GM19239 (cell line): ENCODE measurements at regions not wholly inside any gene's neighbourhood (a gene's known extent, or its start where the extent isn't known, plus 50 kb on each side); places are given as distances from the start of the nearest gene placed in this dataset.
"Not testable (repeated sequence)": the region's sequence is repeated elsewhere in the genome, so short reads cannot be mapped to it uniquely, and the experiment has no call there.

Source experiments
- DNase-seq: peaks from one replicate; pipeline ENCODE4 v3.0.0; 2011; ENCODE audit warnings: low spot score; ENCODE audit not compliant: insufficient read length
- FAIRE-seq: peaks from 2 replicates; lab custom pipeline; 2011; peaks lifted over from hg19 to GRCh38; lab: Jason Lieb, UNC

DNA sequence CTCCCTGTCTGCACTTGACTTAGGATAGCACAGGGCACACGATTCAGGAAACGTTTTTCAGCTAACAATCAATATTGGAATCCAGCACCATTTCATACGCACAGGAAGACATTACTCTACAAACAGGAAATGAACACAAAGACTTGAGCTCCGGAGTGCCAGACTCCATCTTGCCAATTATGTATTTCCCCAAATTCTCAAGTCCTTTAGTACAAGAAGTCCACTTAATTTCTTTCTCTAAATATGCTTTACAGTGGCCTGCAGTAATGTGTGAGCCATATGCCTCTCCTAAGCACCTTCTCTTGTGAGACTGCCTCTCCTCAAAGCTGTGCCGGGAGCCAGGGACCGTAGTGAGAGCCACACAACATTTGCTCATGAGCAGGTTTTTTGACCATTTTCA, 168.2 kb downstream of the THBS2 start:
- DNase-seq (no peak), FAIRE-seq (no peak)

DNA sequence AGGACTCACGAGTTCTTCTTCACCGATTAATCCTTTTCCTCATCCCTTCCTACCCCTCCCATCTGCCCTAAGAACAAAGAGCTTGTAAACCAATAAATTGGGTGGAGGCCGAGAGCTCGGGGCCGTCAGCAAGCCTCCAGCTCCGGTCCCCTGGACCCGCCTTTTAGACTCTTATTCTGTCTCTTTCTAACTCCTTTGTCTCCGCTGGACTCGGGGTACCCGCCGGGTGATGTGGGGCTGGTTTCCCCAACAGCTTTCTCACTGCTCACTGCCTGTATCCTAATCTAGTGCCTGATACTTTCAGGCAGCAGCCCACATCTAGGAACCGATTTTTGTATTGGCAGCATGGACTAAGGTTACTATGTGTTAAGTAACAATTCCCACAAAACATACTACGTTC, 169.1 kb downstream of the THBS2 start:
- DNase-seq, FAIRE-seq: not testable (repeated sequence)

DNA sequence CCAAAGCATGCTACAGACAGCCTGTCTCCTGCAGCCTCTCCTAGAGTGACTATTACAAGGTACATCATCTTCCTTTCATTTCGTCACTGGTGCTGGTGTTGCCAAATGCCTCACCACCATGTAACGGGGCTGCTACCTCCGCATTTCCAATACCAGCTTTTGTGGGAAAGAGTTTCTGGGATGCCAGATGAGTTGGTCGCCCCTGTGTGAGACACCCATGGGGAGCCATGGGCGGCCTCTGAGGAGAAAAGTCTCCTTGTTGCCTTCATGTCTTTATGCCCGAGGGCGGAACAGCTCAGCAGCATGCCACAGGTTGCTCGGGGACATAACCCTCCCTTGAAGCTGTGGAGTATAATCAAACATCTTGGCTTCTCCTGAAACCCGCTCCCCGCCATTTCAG, 169.6 kb downstream of the THBS2 start:
- no peak for DNase-seq
- no peak for FAIRE-seq

DNA sequence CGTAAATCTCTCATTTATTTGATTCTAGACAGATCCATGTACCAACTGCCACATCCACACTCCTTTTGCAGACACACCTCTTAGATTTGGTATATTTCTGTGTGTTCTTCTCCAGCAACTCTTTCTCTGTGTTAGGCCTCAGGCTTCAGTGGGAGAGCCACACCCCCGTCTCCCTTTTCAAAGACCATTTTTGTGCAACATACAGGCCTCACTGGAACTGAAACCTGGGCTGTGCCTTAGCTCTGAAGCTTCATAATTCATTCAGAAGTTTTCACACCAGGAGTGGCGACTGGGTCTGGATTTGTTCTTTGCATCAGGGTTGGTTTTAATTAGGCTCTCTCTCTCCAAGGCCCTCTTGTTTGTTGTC, 170.2 kb downstream of the THBS2 start:
- DNase-seq (no peak), FAIRE-seq (no peak)

DNA sequence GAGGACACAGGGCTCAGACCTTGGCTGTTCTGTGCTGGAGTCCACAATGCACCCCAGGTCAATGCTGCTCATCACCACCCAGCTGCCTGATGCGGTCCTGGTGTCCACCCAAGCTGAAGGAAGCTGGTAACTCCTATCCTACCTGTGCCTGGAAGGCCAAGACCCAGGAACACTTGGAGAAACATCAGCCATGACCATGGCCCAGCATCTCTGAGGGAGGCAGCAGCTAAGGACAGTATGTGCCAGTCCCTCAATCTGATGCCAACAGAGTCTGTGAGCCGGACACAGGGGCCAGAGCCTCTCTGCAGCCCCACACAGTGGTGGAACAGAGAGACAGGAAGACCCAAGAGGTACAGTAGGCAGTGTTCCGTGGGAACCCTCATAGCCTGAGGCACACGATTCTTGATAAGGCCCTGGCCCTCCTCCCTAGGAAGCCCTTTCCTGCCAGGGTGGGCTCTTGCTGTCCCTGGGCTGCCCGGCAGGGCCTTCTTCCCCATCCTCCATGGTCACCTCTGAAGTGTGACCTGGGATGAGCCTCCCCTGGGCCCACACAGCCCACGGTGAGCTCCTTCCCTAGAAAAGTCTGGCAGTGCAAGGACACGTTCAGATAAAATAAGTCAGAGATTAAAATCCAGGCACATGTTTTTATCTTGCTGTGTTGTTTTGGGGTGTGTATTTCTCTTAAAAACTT, 170.7 kb downstream of the THBS2 start:
- DNase-seq (no peak), FAIRE-seq (no peak)

DNA sequence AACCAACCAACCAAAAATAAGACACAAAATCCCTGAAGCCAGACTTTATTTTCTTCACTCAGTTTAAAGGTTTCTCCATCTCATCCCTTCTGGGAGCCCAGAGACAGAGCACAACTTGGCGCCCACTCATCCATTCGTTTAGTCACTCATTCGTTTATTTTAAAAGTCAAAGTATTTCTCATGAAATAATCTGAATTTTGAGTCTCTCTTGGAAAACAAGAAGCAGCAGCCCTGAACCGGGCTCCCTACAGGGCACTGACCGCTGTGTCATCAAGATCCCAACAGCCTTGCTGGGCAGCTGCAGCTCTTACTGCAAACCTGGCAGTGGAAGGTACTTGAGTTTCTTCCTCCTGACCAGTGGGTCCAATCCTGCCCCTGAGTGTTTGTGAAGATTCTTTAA, 171.6 kb downstream of the THBS2 start:
- no peak for FAIRE-seq
- no peak for DNase-seq

DNA sequence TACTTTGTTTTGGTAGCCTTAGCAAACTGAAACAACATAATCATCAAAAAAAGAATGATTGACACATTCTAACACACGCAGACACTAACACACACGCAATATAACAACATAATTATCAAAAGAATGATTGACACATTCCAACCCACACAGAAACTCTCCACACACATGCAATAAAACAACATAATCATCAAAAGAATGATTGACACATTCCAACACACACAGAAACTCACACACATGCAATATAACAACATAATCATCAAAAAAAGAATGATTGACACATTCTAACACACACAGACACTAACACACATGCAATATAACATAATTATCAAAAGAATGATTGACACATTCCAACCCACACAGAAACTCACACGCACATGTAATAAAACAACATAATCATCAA, 172.4 kb downstream of the THBS2 start:
- no peak for FAIRE-seq
- no peak for DNase-seq

DNA sequence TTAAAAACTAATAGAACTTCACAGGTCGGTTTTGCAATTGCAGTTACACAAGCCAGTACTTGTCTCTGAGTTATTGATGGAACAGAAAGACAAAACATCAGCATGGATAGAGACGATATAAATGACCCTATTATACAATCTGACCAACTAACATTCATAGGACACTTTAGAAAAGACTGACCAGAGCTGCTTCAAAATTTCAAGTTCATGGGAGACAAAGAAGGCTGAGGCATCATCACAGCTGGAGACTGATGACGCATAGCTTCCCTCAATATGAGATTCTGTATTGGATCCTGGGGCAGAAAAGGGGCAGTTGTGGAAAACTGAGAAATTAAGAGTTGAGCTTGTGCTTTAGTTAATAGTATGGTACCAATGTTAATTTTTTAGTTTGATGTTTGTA, 174.0 kb downstream of the THBS2 start:
- FAIRE-seq = no peak
- DNase-seq = no peak

DNA sequence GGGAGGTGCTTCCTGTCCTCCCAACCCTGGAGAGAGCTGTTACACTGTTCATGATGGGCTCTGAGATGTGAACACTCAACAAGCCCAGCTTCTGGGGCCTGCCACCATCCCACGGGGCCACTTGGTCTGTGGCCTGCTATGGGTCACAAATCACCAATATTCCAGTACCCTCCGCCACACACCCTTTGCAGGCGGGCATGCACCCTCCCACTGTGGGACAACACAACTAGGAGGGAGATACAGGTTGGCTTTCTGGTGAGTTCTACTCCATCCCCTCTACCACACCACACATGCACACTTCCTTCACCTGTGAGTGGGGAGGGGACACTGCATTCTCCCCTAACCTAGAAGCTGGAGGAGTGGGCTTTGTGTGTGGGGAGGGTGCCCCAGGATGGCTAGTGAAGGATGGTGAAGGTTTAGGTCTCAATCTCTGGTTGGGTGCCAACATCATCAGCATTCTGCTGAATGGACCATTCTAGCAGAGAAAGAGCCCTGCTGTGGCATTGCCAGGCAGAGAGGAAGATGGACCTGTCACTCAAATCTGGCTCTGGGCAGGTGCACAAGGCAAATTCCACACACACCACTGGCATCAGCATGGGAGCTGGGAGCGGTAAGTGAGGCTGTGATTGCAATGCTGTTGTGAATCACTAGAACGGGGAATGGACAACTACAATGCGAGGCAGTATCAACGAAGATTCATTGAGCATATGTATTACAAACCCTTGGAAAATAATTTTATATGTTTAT, 175.1 kb downstream of the THBS2 start:
- no peak for DNase-seq
- FAIRE-seq = no peak

DNA sequence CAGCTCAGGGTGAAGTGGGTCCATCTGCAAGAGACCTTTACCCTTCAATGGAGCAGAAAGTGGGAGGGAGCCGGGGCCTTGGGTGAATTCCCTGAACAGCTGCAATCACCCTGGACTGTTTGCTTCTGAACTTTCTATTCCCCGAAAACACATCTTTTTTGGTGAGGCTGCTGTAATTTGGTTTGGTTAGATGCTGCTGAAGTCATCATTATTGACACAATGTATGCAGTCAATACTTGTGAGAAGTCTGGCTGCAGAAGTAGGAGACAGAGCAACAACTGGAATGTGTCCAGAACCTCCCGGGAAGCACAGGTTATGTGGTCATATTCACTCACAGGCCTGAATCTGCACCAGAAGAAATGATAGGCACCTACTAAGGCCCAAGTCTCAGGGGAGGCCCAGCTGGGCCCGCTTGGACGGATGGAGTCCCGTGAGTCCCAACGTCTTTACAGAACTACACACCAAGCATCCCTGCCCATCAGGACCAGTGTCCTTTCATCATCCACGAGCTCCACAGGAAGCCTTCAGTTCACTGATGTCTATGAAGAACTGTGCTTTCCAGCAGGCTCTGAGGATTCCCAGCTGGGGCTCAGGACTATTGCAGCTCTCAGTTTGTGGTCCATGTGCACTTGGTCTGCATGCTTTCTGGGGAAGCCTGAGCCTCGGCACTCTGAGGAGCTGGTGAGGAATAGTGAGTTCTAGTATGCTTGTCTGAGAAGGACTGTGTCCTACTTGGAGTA, 177.6 kb downstream of the THBS2 start:
- DNase-seq (no peak), FAIRE-seq (no peak)

DNA sequence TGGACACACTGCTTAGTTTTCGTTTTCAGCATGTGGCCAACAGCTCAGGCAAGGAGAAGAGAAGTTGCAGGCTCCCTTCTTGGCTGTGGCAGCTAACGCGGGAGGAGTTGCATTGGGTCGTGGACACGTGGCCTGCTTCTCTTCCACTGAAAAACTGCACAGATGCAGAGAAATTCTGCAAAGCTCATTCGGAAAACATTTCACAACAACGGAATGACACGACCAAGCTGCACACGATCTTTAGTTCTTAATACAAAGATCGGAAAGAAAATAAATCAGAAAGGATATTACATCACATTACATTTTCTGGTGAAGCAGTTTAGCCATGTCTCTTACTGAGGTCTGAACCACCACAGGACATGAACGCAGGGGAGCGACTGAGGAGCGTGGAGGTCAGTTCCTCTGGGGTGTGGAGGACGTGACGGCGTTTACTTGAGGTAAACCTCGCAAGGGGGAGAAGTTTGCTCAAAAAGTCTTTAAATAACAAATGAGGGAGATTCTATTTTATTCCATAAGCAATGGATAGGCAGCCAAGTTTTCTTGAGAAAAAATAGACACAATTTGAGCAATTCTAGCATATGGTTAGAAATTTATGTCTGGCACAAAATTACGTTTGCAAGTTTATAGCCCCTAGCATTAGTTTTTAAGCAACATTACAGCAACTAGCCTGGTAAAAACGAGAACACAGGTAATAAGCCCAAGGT, 178.3 kb downstream of the THBS2 start:
- DNase-seq (no peak), FAIRE-seq (no peak)

DNA sequence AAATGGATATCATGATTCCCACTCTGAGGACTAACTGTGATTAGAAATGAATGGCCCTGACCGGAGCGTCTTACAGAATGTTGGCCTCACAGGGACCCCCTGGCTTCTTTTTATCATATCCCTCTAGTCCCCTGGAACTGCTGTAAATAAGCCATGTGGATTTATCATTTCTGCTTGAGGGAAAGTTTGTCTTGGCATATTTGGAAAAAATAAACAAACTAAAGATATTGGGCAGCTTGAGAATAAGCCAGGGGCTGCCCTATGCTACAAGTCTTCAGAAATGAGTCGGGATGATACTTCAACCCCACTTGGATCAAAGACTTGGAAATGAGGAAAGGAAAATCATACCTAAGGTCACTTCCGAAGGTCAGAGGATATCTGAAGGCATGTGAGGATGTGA, 179.1 kb downstream of the THBS2 start:
- no peak for FAIRE-seq
- DNase-seq = no peak

DNA sequence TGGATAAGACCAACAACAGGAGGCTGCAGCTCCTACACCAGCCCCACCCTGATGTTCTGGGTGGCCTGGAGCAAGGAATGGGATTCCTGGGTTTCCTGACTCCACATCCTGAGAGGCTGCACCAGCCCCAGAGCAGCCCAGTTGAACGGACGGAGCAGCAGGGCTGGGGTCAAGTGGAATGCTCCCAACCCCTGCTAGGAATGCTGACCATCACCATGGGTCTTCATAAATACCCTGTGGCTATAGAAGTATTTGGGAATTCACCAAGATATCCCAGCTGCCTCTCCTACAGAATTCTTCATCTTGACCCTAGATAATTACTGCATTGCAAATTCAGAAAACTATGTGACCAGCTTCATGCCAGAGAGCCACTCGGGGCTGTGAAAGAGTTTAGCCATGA, 180.3 kb downstream of the THBS2 start:
- no peak for DNase-seq
- FAIRE-seq = no peak

DNA sequence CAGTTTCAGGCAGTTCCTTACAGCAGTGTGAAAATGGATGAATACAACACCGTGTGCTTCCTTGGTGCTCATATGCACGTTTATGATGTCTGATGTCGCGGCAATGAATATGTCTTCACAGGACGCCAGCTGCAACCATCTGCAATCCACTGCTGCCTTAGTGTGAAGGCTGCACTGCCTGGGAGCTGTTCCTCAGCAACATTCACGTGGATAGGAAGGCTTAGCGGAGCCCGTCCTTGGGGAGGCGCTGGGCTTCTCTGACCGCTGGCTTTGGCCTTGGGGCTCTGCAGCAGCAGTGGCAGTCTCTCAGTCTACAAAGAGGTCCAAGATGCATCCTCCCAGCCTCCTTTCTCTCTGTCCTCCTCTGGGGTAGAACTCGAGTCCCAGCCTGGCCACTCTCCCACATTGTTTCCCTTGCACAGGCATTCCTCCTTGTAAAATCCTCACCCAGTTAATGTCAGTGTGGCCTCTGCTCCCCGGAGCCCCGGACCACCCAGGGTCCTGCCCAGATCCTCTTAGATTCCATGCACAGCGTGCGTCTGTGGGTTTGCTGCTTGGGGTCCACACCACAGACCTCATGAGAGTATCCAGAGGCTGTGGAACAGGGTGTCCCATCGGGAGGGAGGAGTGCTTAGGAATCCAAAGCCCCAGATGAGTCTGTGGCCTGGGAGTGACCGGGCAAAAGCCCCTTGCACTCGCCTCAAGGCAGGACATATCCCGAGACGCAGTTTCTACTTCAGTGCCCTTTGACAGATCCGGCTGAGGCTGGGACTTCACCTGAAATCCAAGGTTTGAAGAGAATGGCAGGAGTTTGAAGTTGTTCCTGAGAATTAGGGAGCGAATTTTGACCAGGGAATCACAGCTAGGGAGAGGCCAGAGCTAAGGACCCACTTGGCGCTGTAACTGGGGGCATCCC, 181.3 kb downstream of the THBS2 start:
- FAIRE-seq = no peak
- DNase-seq = no peak

DNA sequence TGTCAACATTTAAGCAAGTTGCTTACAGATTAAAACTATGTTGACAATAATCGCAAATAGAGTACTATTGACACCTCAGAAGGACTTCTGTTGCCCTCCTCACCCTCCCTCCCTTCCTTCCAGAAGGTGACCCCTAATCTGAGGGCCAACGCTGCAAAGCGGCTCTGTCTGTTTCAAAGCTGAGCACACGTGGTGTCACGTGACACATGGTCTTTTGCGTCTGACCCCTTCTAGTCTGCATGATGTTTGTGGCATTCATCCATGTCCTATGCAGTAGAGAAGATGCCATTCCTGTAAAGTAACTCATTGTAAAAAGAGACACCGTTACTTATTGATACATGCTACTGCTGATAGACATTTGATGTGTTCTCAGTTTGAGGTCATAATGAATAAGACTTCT, 182.3 kb downstream of the THBS2 start:
- DNase-seq (no peak), FAIRE-seq (no peak)

DNA sequence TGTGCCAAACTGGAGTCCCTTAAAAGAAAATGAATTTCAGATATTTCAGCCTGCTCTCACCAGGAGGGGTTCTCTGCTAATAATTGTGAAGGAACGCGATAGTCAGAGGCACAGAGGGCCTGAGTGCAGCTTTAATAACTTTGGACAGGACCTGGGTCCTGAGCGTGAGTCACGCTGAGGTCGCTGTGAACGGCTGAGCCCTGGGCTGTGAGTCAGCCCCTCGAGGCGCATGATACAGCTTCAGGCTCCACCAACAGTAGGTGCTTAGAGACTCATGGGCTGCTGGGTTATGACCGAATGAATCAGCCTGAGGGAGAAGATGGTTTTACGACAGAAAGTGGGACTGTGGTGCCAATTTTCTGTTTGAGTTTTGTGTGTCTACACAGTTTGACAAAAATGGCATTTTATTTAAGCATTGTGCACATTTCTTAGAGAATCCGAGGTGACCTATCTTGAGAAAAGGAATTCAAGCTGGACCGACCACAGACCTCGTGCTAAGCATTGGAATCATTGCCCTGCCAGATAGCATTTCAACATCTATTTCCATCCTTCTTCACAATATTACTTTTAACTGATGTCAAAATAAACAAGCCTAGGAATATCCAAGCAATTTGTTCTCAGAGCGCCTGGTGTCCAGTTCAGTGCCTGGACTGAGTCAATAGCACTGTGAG, 183.0 kb downstream of the THBS2 start:
- DNase-seq (no peak), FAIRE-seq (no peak)

DNA sequence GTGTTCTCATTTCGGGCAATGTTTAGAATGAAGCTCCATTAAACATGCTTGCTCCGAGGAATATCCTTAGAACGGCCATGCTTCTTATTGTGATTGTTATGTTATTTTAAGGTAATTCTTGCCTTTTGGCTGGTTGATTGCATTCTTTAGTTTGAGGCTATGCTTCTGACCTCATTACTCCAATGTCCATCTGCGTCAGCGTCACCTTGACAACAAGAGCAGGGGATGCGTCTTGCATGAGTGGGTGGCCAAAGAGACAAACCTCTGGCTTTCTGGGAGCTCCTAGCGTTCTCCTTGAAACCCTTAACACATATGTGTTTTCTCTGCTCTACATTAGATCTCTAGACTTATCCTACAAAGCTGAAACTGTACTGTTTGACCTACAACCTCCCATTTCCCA, 184.3 kb downstream of the THBS2 start:
- FAIRE-seq (no peak), DNase-seq (no peak)

DNA sequence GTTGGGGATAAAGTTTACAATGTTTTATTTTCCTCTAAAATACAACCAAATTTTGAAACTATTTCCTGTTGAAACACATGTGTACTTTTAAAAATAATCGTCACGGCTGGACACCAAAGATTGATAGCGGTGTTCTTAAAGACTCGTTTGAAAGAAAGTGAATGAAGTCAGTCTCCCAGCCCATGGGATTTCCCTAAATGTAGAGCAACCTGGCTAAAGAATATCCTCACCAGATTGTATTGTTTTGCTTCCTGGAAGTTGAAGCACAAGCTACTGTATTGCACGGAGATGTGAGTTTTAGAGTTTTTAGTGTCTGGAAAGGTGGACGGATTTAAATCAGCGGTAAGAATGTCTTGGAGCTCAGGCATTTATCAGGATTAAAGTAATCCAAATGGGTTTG, 189.5 kb downstream of the THBS2 start:
- FAIRE-seq (no peak), DNase-seq (no peak)

DNA sequence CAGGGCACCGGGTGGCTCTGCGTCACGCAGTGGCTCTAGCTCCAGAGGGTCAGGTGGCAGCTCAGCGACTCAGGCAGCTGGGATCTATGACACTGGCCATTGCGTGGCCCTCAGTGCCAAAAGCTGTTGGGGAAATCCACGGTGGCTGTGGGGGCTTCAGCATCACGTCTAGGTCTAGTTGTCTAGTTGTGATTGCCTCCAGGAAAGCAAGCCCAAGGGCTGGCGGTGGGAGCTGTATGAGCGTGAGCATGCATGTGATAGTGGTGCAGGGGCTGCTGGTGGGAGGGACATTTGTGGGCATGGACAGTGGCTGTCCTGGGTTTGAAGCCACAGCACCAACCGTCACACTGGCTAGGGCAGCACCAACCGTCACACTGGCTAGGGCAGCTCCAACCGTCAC, 191.4 kb downstream of the THBS2 start:
- FAIRE-seq = no peak
- no peak for DNase-seq
